Mucosa of descending colon (tissue), 3 donors: ENCODE measurements at regions not wholly inside any gene's neighbourhood (a gene's known extent, or its start where the extent isn't known, plus 50 kb on each side); places are given as distances from the start of the nearest gene placed in this dataset.

Source experiments
- ATAC-seq: fragments of 200-7000 bp; cut with Tn5 transposase; one replicate; pipeline ENCODE4 v1.9.1; 2020; ENCODE audit warnings: mild to moderate bottlenecking, moderate library complexity
- DNase-seq, 3 donors: peaks; one replicate each; pipeline ENCODE4 v3.0.0-alpha.2; 2020
- H3K36me3 ChIP-seq: fragments of 200-600 bp; one replicate; pipeline ENCODE4 v1.8.0; 2021; ENCODE audit warnings: low read depth, mild to moderate bottlenecking
- H3K4me1 ChIP-seq: fragments of 200-600 bp; one replicate; pipeline ENCODE4 v1.8.0; 2021; ENCODE audit warnings: low read depth, mild to moderate bottlenecking
- H3K4me3 ChIP-seq: fragments of 200-600 bp; one replicate; pipeline ENCODE4 v1.8.0; 2021; ENCODE audit warnings: mild to moderate bottlenecking
- H3K9me3 ChIP-seq: fragments of 200-600 bp; one replicate; pipeline ENCODE4 v1.8.0; 2021; ENCODE audit warnings: mild to moderate bottlenecking
- CTCF ChIP-seq: fragments of 200-600 bp; IDR thresholded peaks from one replicate; pipeline ENCODE4 v1.8.0; 2022; ENCODE audit warnings: antibody characterized with exemption, mild to moderate bottlenecking
- intact Hi-C, 2 donors: fragments of 100-400 bp; cut with DNase I in 1 of 2; cut with micrococcal nuclease in 1 of 2; formaldehyde crosslinking; loops; one replicate each; pipeline versions ENCODE4 v1.11.0 to v1.11.1; 2022; cut with DNase I, micrococcal nuclease
- donor health status: DM: no; HTN: no; CAD: no; lungs with moderate emphysema.
- donor health status: DM: no; HTN: no; CAD: no.
- donor health status: DM: no; HTN: yes; CAD: no.

- no peak for TF ChIP-seq CTCF
- Histone ChIP-seq H3K4me1 (no peaks in the 10 kb centered on the region), H3K36me3 (no peaks in the 10 kb centered on the region), H3K9me3 (peaks cover 19% of the 10 kb centered on the region), H3K4me3 (no peak overlapping the region)
- ATAC-seq (no peak), DNase-seq (no peak)
- intact Hi-C loops, result no loop called here
These were observed 258.2 kb upstream of the TNRC6C start for GRCh38 chr17:77700165-77700881.

GRCh38 chr17:77701996-77702395 lies 256.5 kb upstream of the TNRC6C start:
- no peaks in the 10 kb centered on the region for H3K36me3 ChIP-seq
- DNase-seq, result no peak
- no peak for ATAC-seq
- no peak overlapping the region for H3K4me3 ChIP-seq
- H3K9me3 ChIP-seq, result peaks cover 21% of the 10 kb centered on the region
- TF ChIP-seq CTCF, result no peak
- H3K4me1 ChIP-seq, result no peaks in the 10 kb centered on the region
- intact Hi-C loops, result no loop called here

- no peaks in the 10 kb centered on the region for H3K4me1 ChIP-seq
- no peak for TF ChIP-seq CTCF
- intact Hi-C loops, result no loop called here
- H3K36me3 ChIP-seq, result no peaks in the 10 kb centered on the region
- H3K9me3 ChIP-seq, result peaks cover 21% of the 10 kb centered on the region
- no peak overlapping the region for H3K4me3 ChIP-seq
- DNase-seq (no peak), ATAC-seq (no peak)
These were observed 254.3 kb upstream of the TNRC6C start for GRCh38 chr17:77704048-77704815.

- Histone ChIP-seq H3K36me3 (no peaks in the 10 kb centered on the region), H3K4me1 (no peaks in the 10 kb centered on the region), H3K9me3 (peaks cover 21% of the 10 kb centered on the region), H3K4me3 (no peak overlapping the region)
- no peak for ATAC-seq
- intact Hi-C loops, result no loop called here
- DNase-seq, result no peak
- no peak for TF ChIP-seq CTCF
These were observed 251.6 kb upstream of the TNRC6C start for GRCh38 chr17:77706938-77707337.

GRCh38 chr17:77707546-77707945 lies 251.0 kb upstream of the TNRC6C start:
- intact Hi-C loops, result no loop called here
- no peak overlapping the region for H3K4me3 ChIP-seq
- no peak for TF ChIP-seq CTCF
- no peaks in the 10 kb centered on the region for H3K36me3 ChIP-seq
- no peaks in the 10 kb centered on the region for H3K4me1 ChIP-seq
- DNase-seq, result no peak
- H3K9me3 ChIP-seq, result peaks cover 21% of the 10 kb centered on the region
- ATAC-seq, result no peak
